Activated CD8-positive, alpha-beta memory T cell treated with anti-CD3 and anti-CD28 coated beads for 4 hours (primary cell): ENCODE measurements at regions not wholly inside any gene's neighbourhood (a gene's known extent, or its start where the extent isn't known, plus 50 kb on each side); places are given as distances from the start of the nearest gene placed in this dataset.
"Not testable (repeated sequence)": the region's sequence is repeated elsewhere in the genome, so short reads cannot be mapped to it uniquely, and the experiment has no call there.

ENCODE experiments used
- DNase-seq, 2 donors: peaks; one replicate each; pipeline ENCODE4 v3.0.0-alpha.2; 2020; ENCODE audit warnings: low read depth in 2 of 2

DNA sequence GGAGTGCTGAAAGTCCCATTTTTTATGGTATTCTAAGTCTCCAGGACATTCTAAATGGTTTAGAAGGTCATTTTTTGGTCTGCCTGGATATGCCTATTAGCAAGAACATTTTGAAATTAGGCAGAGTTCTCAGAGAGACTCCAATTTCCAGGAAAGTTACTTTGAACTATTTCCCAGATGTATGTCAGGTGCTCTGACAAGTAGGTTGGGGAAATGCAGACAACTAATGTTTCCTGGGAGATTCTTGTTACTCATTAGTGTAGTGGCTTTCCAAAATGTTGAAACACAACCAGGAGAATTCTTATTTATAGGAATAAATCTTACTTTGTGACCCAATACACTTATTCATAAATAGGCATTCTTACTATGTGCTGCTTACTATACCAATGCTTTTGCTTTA lies 268.4 kb downstream of the ZNF37A start:
- not testable (repeated sequence) for DNase-seq

DNA sequence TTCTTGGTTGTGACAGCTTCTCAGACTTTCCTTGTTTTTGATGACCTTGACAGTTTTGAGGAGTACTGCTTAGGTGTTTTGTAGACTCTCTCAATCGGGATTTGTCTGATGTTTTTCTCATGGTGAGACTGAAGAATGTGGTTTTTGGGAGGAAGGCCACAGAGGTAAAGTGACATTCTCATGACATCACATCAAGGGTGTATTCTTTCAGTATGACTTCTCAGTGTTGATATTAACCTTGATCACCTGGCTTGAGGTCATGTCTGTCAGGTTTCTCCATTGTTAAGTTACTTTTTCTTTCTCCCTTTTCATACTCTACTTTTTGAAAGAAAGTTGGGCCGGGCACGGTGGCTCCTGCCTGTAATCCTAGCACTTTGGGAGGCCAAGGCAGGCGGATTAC lies 269.9 kb downstream of the ZNF37A start:
- not testable (repeated sequence) for DNase-seq

DNA sequence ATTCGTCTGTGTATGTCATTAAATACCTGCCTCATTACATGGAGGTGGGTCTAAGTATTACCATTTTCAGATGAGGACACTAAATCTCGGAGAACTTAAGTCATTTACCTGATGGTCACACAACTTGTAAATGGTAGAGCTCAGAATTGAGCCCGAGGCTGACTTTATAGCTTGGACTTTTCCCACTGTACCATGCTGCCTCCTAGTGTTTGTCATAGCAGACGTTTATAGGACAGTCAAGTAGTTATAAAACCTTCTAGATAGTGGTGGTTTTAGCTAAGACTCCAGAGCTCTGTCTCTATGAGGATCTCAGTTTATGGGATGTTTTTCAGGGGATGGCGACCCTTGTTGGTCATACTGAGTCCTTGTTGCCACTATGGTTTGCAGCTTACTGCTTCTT lies 271.8 kb downstream of the ZNF37A start:
- not testable (repeated sequence) for DNase-seq

DNA sequence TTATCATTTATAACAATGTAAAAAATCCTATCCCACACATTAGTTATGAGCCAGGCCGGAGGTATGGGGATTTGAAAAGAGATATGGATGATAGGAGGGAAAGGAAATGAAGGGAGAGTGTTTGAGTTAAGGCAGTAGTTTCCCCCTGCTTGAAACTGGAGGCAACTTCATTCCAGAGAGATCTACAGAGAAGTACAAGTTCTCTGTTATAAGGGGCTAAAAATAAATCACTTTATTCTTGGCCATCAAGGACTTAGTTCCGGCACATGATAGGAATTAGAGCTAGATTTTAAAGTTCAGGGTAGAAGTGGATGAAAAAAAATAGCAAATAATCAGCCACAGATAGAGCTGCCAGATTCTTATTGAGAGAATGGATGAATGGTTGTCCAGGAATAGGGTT lies 289.7 kb downstream of the ZNF37A start:
- not testable (repeated sequence) for DNase-seq

DNA sequence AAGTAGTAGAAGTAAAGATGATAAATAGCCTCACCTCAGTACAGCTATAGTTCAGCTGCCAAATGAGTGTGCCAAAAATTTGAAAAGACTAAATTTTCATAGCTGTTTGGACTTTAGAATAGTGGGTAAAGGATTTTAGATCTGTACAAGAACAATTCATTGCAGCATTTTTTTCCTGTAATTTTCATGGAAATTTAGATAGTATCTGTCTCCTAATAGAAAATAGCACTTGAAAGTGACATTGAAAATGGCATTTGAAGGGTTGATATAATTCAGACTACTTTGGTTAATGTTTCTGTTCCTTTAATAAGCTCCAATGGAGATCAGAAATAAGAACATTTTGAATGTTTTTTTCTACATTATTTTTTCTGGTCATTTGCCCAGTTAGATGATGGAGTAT lies 292.7 kb downstream of the ZNF37A start:
- not testable (repeated sequence) for DNase-seq

DNA sequence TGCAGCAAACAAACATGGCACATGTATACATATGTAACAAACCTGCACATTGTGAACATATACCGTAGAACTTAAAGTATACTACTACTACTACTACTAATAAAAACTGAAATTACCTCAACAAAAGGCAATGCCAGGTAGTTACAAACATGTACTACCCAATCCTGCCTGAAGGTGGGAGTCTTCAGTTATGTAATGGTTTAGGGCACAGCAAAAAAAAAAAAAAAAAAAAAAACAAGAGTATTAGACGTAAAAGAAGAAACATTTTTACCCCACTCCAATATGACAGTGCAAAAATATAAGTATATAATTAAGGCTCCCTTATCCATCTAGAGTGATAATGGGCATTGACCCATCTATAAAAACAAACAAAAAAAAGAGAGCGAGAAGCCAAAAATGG lies 296.6 kb downstream of the ZNF37A start:
- not testable (repeated sequence) for DNase-seq

DNA sequence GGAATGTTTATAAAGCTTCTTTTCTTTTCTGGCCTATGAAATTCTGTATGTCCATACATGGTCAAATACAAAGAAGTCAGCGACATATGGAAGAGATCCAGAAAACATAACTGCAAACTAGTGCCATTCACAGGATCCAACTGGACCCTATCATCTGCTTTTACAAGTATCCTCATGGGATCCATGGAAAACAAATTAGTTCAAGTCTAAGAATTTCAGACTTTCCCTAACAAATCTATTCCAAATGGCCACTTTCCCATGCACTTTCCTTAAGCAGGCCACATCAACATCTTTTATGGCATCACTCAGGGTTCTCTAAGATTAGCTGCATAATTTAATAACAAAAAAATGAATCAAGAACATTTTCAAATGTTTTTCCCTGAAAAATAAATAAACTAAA lies 301.3 kb downstream of the ZNF37A start:
- DNase-seq, result not testable (repeated sequence)

DNA sequence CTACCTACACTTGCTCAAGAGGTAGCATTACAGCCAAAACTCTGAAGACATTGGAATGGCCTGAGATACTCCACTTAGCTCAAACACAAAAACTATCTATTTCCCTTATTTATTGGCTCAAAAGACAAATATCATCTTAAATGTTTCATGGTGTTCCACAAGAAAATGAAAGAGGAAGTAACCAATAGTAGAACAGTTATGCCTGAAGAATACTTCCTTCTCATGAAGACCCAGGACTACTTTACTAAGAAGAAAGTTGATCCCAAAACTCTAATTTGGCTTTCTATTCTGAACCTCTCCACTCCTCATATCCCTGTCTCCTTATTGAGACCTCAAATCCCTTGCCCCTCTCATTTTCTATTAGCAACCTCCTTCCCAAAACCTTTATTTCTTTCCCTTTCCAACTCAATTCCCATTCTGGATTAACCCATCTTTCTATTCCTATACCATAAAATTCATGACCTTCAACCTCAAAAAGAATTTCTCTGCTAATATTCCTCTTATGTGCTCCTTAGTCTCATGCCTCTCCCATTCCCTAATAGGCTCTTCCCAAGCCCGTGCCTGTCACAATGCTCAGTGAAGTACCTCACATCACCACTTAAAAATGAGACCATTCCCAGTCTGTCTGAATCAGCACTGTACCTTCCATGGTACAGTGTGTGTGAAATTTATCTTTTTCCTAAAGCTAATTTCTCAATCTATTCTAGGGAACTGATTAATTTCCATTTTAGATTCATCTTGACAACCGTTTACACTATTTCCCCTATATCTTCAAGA lies 302.2 kb downstream of the ZNF37A start:
- not testable (repeated sequence) for DNase-seq

DNA sequence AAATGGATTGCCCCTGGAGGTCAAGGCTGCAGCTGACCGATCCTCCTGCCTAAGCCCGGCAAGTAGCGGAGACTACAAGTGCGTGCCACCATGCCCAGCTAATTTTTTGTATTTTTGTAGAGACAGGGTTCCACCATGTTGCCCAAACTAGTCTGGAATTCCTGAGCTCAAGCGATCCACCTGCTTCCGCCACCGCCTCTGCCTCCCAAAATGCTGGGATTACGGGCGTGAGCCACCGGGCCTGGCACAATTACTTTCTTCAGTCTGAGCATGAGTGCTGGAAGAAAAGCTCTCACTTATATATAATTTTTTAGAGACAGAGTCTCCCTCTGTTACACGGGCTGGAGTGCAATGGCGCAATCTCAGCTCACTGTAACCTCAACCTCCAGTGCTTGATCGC lies 307.4 kb downstream of the ZNF37A start:
- not testable (repeated sequence) for DNase-seq

DNA sequence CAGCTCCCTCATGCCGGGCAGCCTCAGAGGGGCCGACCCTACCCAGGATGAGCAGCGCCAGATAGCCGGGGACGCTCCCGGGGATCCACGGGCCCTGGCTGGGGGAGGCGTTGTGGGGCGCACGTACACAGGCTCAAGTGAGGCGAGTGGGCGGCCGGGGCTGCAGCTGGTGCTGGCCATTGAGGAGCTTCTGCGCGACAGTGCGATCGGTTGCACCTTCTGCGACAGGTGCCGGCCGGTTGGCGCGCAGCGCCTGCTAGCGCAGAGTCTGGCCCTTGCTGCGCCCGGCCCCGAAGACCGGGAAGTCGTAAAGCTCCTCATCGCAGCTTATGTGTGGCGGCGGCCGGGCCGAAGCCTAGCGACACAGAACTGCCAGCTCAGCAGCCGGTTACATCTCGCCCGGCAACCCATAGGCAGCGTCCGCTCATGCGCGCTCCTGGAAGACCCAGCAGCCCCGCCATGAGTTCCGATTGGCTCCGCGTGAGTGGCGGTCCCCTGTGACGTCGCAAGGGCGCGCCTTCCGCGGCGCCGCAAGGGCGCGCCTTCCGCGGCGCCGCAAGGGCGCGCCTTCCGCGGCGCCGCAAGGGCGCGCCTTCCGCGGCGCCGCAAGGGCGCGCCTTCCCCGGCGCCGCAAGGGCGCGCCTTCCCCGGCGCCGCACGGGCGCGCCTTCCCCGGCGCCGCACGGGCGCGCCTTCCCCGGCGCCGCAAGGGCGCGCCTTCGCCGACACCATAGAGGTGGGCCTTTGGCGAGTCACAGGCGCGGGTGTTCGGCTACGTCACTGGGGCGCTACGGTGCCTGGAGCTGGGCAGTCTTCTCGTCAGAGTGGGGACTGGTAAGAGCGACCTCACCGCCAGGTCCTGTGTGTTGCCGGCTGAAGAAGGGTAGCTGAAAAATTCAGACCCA lies 308.6 kb downstream of the ZNF37A start:
- peak; percentile 81 to 86 for DNase-seq

DNA sequence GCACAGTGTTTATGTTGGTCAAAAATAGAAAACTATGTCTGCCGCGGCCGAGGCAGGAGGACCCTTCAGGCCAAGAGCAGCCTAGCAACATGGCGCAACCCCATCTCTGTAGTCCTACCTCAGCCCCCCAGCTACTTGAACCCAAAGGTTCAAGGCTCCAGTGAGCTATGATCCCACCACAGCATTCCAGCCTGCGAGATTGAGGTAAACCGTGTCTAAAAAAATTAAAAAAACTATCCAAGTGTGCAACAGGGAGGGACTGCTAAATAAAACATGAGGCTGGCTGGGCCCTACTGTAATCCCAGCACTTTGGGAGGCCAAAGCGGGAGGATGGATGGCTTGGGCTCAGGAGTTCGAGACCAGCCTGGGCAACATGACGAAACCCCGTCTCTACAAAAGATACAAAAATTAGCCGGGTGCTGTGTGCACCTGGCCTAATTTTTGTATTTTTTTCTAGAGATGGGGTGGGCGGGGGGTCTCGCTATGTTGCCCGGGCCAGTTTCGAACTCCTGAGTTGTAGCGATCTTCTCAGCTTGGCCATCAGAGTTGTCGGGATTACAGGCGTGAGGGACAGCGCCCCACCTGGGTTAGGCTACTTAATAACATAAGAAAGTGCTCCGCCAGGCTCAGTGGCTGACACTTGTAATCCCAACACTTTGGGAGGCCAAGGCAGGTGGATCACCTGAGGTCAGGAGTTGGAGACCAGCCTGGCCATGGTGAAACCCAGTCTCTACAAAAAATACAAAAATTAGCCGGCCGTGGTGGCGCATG lies 309.4 kb downstream of the ZNF37A start:
- not testable (repeated sequence) for DNase-seq

DNA sequence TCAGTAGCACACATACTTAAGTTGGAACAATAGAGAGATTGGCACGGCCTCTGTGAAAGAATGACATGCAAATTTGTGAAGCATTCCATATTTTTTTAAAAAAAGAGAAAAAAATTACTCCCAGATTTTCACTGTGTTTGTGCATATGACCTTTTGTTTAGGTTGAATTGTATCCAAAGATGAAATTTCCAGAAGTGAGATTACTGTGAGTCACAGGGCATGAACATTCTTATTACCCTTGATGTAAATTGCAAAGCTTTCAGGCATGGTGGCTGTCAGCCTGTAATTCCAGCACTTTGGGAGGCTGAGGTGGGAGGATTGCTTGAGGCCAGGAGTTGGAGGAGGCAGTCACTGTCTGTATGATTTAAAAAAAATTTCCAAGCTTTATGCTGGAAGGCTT lies 329.5 kb downstream of the ZNF37A start:
- not testable (repeated sequence) for DNase-seq

DNA sequence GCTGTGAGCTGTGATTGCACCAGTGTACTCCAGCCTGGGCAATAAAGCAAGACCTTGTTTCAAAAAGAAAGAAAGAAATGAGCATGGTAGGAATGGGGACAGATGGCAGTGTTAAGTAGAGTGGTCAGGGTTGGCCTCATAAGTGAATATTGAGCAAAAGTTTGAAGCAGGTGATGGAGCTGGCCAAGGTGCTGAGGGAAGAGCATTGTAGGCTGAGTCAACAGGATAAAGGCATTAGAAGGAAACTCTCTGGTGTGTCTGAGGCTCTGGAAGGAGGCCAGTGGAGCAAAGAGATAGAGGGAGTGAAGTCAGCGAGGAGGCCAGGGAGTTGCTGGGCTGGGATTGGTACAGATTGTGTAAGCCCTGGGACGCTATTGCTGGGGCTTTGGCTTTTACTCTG lies 336.1 kb downstream of the ZNF37A start:
- not testable (repeated sequence) for DNase-seq

DNA sequence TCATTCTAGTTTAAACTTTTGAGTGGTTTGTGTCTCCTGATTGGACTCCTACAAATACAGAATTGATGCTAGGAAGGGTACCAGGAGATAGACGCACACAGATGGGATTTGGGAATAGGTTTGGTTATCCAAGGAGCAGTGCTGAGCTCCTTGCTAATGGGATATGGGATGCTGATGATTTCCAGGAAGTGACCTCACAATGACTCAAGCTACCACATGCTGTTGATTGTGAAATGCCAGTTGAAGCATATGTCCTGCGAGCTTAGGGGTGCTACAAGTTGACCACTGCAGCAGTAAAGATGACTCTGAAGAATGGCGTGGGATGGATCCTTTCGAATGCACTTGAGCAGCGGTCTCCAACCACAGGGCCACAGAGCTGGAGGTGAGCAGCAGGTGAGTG lies 343.2 kb downstream of the ZNF37A start:
- DNase-seq, result not testable (repeated sequence)

DNA sequence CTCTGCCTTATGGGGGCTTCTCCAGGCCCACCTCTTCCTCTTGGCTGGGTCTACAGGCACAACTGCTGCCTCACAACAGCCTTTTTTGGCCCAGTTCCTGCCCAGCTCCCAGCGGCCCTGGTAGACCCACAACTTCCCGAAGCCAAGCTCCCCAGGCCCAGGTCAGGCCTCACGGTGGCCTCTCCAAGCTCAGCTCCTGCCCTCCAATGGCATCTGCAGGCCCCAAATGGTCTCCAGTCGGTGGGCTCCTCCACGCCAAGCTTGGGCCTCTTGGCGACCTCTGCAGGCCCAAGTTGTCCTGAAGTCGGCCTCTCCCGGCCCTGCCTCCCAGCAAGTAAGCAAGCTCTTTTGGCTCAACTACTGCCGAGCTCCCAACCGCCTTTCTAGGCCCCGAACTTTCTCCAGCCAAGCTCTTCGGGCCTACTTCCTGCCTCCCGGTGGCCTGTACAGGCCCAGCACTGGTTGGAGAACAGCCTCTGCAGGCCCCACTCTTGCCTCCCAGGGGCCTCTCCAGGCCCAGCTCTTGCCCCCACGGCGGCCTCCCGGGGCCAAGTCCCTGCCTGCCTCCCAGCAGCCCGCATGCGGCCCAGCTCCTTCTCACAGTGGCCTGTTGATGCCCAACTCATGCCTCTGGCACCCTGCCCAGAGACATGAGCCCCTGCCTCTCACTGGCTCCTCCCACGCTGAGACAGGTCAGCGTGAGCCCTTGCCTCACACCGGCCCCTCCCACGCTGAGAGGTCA lies 354.6 kb downstream of the ZNF37A start:
- DNase-seq, result not testable (repeated sequence)

DNA sequence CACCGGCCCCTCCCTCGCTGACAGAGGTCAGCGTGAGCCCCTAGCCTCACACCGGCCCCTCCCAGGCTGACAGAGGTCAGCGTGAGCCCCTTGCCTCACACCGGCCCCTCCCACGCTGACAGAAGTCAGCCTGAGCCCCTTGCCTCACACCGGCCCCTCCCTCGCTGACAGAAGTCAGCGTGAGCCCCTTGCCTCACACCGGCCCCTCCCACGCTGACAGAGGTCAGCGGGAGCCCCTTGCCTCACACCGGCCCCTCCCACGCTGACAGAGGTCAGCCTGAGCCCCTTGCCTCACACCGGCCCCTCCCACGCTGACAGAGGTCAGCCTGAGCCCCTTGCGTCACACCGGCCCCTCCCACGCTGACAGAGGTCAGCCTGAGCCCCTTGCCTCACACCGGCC lies 355.5 kb downstream of the ZNF37A start:
- not testable (repeated sequence) for DNase-seq

DNA sequence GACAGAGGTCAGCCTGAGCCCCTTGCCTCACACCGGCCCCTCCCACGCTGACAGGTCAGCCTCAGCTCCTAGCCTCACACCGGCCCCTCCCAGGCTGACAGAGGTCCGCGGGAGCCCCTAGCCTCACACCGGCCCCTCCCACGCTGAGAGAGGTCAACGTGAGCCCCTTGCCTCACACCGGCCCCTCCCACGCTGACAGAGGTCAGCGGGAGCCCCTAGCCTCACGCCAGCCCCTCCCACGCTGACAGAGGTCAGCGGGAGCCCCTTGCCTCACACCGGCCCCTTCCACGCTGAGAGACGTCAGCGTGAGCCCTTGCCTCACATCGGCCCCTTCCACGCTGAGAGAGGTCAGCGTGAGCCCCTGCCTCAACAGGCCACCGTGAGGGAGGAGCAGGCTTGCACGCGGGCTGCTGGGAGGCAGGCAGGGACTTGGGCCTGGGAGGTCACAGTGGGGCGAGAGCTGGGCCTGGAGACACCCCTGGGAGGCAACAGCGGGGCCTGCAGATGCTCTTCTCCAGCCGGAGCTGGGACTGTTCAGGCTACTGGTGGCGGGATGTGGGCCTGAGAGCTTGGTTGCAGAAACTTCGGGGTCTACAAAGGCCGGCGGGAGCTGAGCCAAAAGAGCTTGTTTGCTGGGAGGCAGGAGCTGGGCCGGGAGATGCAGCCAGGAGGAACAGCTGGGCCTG lies 356.4 kb downstream of the ZNF37A start:
- DNase-seq, result not testable (repeated sequence)

DNA sequence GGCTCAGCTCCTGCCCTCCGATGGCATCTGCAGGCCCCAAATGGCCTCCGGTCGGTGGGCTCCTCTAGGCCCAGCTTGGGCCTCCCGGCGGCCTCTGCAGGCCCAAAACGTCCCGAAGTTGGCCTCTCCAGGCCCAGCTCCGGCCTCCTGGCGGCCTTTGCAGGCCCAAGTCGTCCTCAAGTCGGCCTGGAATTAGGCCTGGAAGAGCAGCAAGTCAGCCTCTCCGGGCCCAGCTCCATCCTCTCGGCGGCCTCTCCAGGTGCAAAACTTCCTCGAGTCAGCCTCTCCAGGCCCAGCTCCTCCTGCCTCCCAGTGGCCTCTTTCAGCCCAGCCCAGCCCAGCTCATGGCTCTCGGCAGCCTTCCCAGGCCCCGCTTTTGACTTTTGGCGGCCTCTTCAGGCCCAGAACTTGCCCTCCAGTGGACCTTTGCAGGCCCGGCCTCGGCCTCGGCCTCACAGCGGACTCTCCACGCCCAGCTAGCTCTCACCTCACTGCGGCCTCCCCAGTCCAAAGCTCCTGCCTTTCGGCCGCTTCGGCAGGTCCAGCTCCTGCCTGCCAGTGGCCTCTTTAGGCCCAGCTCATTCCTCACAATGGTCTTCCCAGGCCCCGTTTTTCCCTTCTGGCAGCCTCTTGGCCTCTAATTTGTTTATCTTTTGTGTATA lies 357.3 kb downstream of the ZNF37A start:
- DNase-seq, result not testable (repeated sequence)
